ENCODE measurements at regions not wholly inside any gene's neighbourhood (a gene's known extent, or its start where the extent isn't known, plus 50 kb on each side); places are given as distances from the start of the nearest gene placed in this dataset.
A peak's percentile ranks its signal among the peaks of the same experiment; 100 is the strongest.
"Not testable (repeated sequence)": the region's sequence is repeated elsewhere in the genome, so short reads cannot be mapped to it uniquely, and the experiment has no call there.

GRCh38 chr1:187568067-187568466 is 739.3 kb downstream of the PLA2G4A start:
- no peak for DNase-seq

DNA sequence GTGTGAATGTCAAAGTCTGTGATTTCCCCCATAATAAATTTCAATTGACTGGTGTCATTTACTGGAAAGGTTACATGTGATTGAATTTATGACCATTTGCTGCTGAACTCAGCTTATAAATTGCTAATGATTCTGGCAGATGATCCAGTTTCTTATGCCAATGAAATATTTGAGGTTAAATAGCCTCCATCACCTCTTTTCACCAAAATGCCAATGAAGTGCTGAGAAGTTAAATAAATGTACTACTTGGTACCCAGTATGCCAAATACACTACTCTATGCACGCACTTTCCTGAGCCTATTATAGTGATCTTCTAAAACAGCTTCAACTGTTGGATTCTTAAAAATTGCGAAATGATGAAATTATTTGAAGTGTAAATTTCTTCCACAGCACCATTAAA is 741.4 kb downstream of the PLA2G4A start:
- no peak for DNase-seq

GRCh38 chr1:187577610-187578009 is 748.9 kb downstream of the PLA2G4A start:
- DNase-seq = no peak

- DNase-seq = no peak
Observed at GRCh38 chr1:187588917-187589316, 760.2 kb downstream of the PLA2G4A start.

DNA sequence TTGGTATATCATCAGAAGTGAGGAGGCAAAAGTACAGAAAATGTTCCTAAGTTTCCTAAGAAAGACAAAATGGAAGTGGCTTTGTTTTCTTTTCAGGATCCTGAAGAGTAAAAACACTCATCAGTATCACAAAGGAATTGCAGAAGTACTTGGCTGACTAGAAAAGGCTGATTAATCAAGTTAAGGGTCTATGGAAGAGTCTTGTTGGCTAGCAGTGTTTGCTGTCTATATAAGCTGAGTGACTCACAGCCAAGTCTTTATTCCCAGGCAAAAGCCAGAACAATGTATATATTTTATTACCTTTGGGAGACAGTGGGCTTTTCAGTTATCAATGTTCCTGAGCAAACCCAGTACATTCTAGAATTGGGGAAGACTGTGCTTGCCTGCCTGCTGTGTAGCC is 777.0 kb downstream of the PLA2G4A start:
- no peak for DNase-seq

GRCh38 chr1:187615853-187616735 is 787.3 kb downstream of the PLA2G4A start:
- not testable (repeated sequence) for DNase-seq

GRCh38 chr1:187616830-187617229 is 788.1 kb downstream of the PLA2G4A start:
- DNase-seq = not testable (repeated sequence)

DNA sequence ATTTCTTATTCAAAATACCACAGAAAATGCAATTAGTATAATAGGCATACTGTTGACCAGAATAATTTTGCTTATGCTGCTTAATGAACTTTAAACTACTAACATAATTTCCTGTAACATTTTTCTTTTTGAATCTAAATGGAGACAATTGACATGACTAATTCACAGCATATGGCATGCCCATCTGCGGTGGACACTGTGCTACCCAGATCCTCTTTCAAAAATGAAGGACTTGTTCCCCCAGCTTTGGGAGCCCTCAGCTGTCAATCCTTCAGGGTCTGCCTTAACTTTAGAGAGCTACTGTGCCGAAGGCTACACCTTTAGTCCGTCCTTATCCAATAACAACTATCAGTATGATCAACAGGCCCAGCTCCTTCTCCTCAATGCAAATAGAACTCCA is 789.0 kb downstream of the PLA2G4A start:
- no peak for DNase-seq

DNA sequence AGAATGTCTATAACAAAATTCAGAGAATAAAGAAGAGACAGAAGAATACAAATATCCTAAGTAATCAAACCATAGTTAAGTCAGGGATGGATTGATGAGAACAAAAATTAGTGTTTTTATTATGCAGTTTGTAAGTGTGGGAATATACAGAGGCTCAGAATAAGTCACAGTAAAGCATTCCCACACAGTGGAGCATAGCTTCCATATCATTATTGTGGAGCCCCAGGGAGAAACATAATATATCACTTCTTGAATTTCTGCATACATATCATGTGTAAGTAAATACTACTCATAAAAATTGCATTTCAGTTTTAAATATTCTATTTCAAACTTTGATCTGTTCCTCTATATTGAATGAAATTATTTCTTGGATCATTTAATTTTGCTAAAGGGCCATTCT is 790.4 kb downstream of the PLA2G4A start:
- DNase-seq = no peak

DNA sequence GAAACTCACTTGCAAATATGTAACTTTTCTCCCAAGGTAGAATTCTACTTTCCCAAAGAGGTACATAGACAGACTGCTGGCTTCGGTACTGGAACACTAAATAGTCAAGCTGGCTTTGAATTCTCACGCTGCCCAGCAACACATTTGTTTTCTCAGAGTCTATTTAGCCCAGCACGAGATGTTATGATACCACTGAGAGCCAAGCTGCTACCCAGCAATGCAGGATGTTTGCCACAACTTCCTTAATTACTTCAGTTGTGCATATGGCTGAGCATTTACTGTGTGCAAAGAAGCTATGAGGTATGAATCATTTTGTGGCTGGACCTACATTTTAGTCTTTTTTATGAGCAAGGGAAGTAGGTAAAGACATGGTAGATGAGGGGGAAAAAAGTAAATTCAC is 793.2 kb downstream of the PLA2G4A start:
- no peak for DNase-seq

- DNase-seq = no peak
Observed at GRCh38 chr1:187622545-187622944, 793.8 kb downstream of the PLA2G4A start.

GRCh38 chr1:187624812-187625545 is 796.2 kb downstream of the PLA2G4A start:
- no peak for DNase-seq

DNA sequence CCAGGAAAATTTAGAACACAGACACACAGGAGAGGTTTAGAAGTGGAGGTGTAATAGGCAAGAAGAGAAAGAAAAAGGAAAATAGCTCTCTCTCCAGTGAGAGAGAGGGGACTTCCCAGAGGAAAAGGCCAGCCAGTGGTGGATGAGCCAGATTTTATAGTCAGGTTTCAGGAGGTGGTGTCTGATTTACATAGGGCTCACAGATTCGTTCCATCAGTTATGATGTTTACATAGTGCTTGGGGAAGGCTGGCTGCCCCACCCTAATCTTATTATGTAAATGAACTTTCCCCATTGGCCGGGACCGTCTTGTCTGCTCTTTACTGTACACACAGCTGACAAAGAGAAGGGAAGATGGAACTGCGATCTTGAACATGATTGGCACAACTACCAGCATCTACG is 797.3 kb downstream of the PLA2G4A start:
- no peak for DNase-seq

DNA sequence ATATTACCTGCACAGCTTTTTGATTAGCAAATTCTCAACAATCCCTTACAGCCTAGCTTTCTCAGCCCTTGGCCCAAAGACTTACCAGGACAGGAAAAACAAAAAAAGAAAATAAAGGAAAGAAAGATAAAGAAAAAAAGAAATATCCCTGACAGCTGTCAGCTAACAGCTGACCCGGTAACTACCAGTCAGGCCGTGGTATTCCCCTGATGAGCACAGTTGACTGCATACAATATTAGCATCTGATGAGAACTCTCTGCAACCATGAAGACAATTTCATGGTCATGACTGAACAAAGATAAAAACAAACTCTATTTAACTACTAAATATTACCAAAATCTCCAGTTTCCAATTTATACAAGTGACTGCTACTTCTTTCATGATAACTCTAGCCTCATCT is 798.8 kb downstream of the PLA2G4A start:
- DNase-seq = no peak

- peak; percentile 28 for DNase-seq
Observed at GRCh38 chr1:187629075-187629474, 800.3 kb downstream of the PLA2G4A start.

- DNase-seq = no peak
Observed at GRCh38 chr1:187630653-187631380, 802.1 kb downstream of the PLA2G4A start.

DNA sequence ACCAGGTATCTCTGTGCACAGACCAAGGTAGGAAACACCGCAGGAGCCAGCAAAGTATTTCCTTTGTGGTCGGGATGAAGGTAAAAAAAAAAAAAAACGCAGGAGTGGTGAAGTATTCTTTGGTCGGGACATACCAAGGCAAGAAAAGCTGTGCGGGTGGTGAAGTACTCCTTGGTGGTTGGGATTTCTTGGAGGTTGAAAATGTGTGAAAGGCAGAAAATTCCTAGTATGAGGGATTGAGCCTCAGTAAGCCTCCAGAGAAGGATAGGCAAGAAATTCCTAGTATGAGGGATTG is 802.6 kb downstream of the PLA2G4A start:
- no peak for DNase-seq

DNA sequence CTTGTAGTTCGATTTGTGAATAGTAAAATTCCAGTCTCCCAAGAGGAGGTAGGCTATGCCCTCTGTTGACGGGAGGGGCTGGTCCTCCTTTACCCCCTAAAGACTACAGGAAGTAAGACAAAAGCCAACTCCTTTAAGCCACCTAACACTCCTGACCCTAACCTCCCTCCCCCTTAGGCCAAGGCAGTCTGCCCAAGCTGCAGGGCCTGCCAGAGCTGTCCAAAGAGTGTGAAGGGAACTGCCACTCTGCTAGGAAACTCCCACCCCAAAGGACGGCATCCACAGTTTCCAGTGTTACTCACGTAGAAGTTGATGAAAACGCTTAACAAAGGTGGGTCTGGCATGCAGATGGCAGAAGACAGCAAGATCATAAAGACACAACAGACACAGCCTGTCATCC is 803.2 kb downstream of the PLA2G4A start:
- DNase-seq = no peak

DNA sequence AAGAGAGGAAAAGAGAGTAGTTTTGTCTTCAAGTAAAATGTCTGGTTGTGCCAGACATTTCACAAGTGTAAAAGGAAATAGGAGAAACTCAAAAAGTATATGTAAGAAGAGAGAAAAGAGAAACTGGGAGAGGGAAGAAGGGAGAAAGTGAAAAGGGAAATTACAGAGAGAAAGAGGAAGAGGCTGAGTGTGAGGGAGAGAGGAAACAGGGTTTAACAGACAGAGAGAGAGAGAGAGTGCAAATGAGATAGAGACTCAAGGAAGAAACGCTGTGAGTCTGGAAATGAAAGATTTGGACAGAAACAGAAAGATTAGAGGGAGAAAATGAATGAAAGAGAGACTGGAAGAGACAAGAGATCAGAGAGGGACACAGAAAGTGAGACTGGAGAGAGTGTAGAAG is 806.2 kb downstream of the PLA2G4A start:
- DNase-seq = no peak

- DNase-seq = no peak
Observed at GRCh38 chr1:187638733-187639434, 810.1 kb downstream of the PLA2G4A start.

DNA sequence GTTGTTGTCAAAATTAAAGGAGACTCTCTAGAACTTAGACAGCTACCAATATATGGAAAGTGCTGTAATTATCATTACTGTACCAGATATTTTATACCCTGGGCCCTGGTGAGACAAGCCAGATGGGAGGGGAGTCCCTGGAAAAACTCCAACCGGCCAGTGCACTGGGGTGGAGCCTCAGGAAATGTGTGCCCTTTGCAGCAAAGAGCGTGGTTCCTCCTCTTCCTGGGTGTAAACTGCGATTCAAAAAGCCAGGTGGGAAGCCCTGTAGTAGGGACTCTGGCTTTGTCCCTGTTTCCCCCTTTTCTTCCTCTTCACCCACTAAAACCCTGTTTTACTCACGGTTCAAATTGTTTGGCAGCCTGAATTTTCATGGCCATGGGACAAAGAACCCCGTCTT is 812.3 kb downstream of the PLA2G4A start:
- DNase-seq = no peak

GRCh38 chr1:187641463-187641862 is 812.7 kb downstream of the PLA2G4A start:
- no peak for DNase-seq

DNA sequence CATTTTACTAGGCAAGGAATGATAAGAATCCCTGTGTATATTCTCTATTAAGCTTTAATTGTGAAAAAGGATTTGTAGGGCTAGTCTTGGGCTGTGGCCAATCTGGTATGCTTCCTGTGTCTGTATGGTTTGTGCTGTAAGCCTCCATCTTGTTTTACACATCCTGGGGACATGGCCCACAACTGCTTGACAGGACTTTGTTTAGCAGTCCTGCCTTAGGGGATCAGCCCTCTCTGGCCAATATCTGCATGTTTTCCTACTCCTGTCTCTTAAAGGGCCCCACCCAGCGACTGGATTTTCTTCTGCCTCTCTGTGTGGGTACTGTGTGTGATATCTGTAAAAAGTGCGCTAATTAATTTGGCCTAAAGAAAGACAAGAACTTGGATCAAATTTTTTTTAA is 813.2 kb downstream of the PLA2G4A start:
- DNase-seq = no peak
